Osteoblast (primary cell): ENCODE measurements at regions not wholly inside any gene's neighbourhood (a gene's known extent, or its start where the extent isn't known, plus 50 kb on each side); places are given as distances from the start of the nearest gene placed in this dataset.

ENCODE experiments used
- DNase-seq: peaks from one replicate; pipeline ENCODE4 v3.0.0; 2011; ENCODE audit warnings: low spot score, mixed read lengths; ENCODE audit not compliant: insufficient read length; ENCODE audit errors: missing footprints
- H2AFZ ChIP-seq: 2 replicates; pipeline ENCODE4 v1.6.0; 2011; ENCODE audit warnings: mild to moderate bottlenecking, low read length
- H3K27ac ChIP-seq: 2 replicates; pipeline ENCODE4 v1.5.1; 2011; ENCODE audit warnings: mild to moderate bottlenecking, low read depth, low read length, moderate library complexity
- H3K27me3 ChIP-seq: 2 replicates; pipeline ENCODE4 v1.6.0; 2012; ENCODE audit warnings: mild to moderate bottlenecking, control low read depth, inconsistent platforms, low read length, moderate library complexity; ENCODE audit not compliant: insufficient read depth
- H3K36me3 ChIP-seq: 2 replicates; pipeline ENCODE4 v1.5.1; 2011; ENCODE audit warnings: mild to moderate bottlenecking, low read length, control low read depth, moderate library complexity; ENCODE audit not compliant: insufficient read depth
- H3K4me1 ChIP-seq: 2 replicates; pipeline ENCODE4 v1.5.1; 2011; ENCODE audit warnings: mild to moderate bottlenecking, low read length, control low read depth, moderate library complexity; ENCODE audit not compliant: insufficient read depth
- H3K4me2 ChIP-seq: 2 replicates; pipeline ENCODE4 v1.6.0; 2011; ENCODE audit warnings: mild to moderate bottlenecking, low read length; ENCODE audit not compliant: insufficient read depth
- H3K4me3 ChIP-seq: fragments of 200-600 bp; sonication (generic); 3 replicates; pipeline ENCODE4 v1.5.1; 2012; ENCODE audit warnings: mild to moderate bottlenecking, low read length, inconsistent platforms; ENCODE audit not compliant: insufficient read depth
- H3K79me2 ChIP-seq: 2 replicates; pipeline ENCODE4 v1.6.0; 2012; ENCODE audit warnings: mild to moderate bottlenecking, low read length, control low read depth, inconsistent platforms; ENCODE audit not compliant: insufficient read depth
- H3K9me3 ChIP-seq: 2 replicates; pipeline ENCODE4 v1.5.1; 2011; ENCODE audit warnings: low read depth, low read length, control low read depth
- H4K20me1 ChIP-seq: 2 replicates; pipeline ENCODE4 v1.6.0; 2012; ENCODE audit warnings: mild to moderate bottlenecking, low read length, control low read depth; ENCODE audit not compliant: insufficient read depth
- CTCF ChIP-seq: IDR thresholded peaks from 2 replicates; pipeline ENCODE4 v1.5.1; 2011; ENCODE audit warnings: mild to moderate bottlenecking, low read depth, low read length, moderate library complexity; ENCODE audit errors: extremely low read depth

- Histone ChIP-seq H4K20me1 (no peaks in the 10 kb centered on the region), H3K4me3 (no peak overlapping the region), H2AFZ (no peak overlapping the region), H3K27ac (no peak overlapping the region), H3K9me3 (no peaks in the 10 kb centered on the region), H3K27me3 (no peaks in the 10 kb centered on the region), H3K36me3 (no peaks in the 10 kb centered on the region), H3K4me2 (no peak overlapping the region), H3K79me2 (no peaks in the 10 kb centered on the region), H3K4me1 (peaks cover 19% of the 10 kb centered on the region)
- no peak for DNase-seq
- TF ChIP-seq CTCF, result no peak
Measured at GRCh38 chr2:19219060-19219459, 139.4 kb downstream of the OSR1 start.

GRCh38 chr2:19218166-19218565 is 140.3 kb downstream of the OSR1 start:
- no peaks in the 10 kb centered on the region for H3K27me3 ChIP-seq
- peaks cover 19% of the 10 kb centered on the region for H3K4me1 ChIP-seq
- no peak for TF ChIP-seq CTCF
- no peaks in the 10 kb centered on the region for H3K9me3 ChIP-seq
- no peak overlapping the region for H3K4me2 ChIP-seq
- no peak overlapping the region for H3K27ac ChIP-seq
- no peaks in the 10 kb centered on the region for H3K79me2 ChIP-seq
- no peak overlapping the region for H2AFZ ChIP-seq
- H3K36me3 ChIP-seq, result no peaks in the 10 kb centered on the region
- H3K4me3 ChIP-seq, result no peak overlapping the region
- DNase-seq, result no peak
- no peaks in the 10 kb centered on the region for H4K20me1 ChIP-seq

DNA sequence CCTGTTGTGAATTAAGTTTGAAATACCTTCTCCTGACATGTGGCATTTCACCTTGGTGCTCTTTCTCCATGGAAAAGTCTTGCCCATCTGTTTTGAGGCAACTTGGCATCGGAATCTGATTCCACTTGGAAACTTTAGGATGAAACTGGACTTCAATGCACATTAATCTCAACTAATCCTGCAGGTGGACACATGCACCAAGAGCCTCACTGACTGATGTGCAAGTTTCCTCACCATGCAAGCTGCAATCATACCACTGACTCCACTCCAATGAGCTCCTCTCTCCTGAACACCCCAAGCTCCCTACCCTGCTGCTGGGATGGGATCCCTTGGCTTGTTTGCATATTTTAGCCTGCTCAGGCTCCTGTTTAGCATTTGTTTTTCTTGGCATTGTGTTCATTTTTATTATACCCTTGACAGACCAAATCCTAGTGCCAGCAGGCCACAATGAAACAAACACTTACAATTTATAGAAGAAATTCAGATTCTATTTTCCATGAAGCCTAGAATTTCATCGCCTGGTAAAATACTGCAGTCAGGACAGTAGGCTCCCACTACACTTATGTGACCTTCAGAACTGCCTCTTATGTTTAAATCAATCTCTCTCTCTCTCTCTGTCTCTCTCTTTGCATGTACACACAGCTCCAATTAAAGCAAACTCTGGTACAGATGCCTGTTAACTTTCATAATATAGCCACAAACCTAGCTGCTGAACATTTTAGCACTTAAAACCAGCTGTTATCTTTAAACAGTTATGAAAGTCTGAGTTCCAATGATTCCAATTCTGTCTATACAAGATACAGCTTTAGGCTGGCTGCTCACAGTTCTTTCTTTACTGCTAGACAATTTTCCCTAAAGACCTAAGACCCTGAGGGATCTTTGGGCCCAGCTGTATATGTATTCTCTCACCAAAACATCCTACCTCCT is 141.5 kb downstream of the OSR1 start:
- TF ChIP-seq CTCF, result no peak
- H3K36me3 ChIP-seq, result no peaks in the 10 kb centered on the region
- peaks cover 10% of the 10 kb centered on the region for H3K4me1 ChIP-seq
- H3K9me3 ChIP-seq, result no peaks in the 10 kb centered on the region
- H3K4me2 ChIP-seq, result no peak overlapping the region
- no peaks in the 10 kb centered on the region for H3K79me2 ChIP-seq
- no peaks in the 10 kb centered on the region for H4K20me1 ChIP-seq
- no peaks in the 10 kb centered on the region for H3K27me3 ChIP-seq
- no peak overlapping the region for H3K4me3 ChIP-seq
- no peak for DNase-seq
- H2AFZ ChIP-seq, result no peak overlapping the region
- no peak overlapping the region for H3K27ac ChIP-seq

DNA sequence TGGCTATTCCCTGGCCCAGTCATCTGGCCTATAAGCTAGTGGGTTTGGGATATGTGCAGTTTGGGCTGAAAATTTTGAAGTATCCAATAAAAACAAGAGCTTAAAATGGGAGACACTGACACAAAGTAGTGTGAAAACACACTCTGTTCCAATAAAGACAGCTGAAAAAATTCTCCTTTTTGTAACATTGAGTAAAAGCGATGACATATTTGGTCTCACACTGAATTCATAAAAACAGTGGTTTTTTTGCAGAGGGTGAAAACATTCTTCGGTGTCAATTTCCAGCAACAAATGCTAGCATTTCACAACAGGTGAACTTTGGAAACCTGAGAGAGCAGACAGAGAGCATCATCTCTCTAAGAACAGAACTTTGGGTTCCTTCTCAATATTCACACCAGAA is 142.2 kb downstream of the OSR1 start:
- Histone ChIP-seq H3K9me3 (no peaks in the 10 kb centered on the region), H4K20me1 (no peaks in the 10 kb centered on the region), H3K4me2 (no peak overlapping the region), H3K27me3 (no peaks in the 10 kb centered on the region), H3K4me3 (no peak overlapping the region), H3K27ac (no peak overlapping the region), H3K36me3 (no peaks in the 10 kb centered on the region), H3K79me2 (no peaks in the 10 kb centered on the region), H3K4me1 (peaks cover 9% of the 10 kb centered on the region), H2AFZ (no peak overlapping the region)
- TF ChIP-seq CTCF, result no peak
- no peak for DNase-seq
